OCI-LY3 (cell line): ENCODE measurements at regions not wholly inside any gene's neighbourhood (a gene's known extent, or its start where the extent isn't known, plus 50 kb on each side); places are given as distances from the start of the nearest gene placed in this dataset.

Source experiments
- EZH2phosphoT487 ChIP-seq: fragments of 200-600 bp; shearing (Covaris generic); IDR thresholded peaks from 2 replicates; pipeline ENCODE4 v1.6.1; 2018; ENCODE audit warnings: antibody characterized with exemption, mixed run types, low read depth
- TF ChIP-seq, protein P1 (sequence below): fragments of 200-600, 300-600 bp; sonication (generic); IDR thresholded peaks from 2 replicates; pipeline ENCODE4 v1.5.1; 2014; ENCODE audit warnings: antibody characterized with exemption, low read length, low read depth

DNA sequence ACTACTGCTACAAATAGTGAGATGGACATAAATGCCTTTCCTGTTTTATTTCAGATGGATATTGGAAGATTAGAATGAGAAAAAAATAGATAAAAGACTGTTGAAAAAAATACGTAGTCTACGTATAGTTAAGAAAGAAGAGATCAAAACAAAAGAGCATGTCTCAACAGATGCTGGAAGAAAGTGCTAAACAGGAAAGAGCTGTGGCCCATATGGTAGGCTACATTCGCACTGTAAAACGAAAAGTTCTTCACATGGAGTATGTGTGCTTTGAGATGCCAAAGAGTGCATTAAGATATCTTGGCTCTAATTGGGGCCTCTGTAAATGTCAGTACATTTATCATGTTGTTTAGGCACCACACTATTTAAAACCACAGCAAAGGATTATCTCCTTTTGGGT, 741.7 kb downstream of the LTN1 start:
- TF ChIP-seq, protein P1, sequence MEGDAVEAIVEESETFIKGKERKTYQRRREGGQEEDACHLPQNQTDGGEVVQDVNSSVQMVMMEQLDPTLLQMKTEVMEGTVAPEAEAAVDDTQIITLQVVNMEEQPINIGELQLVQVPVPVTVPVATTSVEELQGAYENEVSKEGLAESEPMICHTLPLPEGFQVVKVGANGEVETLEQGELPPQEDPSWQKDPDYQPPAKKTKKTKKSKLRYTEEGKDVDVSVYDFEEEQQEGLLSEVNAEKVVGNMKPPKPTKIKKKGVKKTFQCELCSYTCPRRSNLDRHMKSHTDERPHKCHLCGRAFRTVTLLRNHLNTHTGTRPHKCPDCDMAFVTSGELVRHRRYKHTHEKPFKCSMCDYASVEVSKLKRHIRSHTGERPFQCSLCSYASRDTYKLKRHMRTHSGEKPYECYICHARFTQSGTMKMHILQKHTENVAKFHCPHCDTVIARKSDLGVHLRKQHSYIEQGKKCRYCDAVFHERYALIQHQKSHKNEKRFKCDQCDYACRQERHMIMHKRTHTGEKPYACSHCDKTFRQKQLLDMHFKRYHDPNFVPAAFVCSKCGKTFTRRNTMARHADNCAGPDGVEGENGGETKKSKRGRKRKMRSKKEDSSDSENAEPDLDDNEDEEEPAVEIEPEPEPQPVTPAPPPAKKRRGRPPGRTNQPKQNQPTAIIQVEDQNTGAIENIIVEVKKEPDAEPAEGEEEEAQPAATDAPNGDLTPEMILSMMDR, result no peak
- no peak for TF ChIP-seq EZH2phosphoT487
